CD8-positive, alpha-beta memory T cell (primary cell): ENCODE measurements at regions not wholly inside any gene's neighbourhood (a gene's known extent, or its start where the extent isn't known, plus 50 kb on each side); places are given as distances from the start of the nearest gene placed in this dataset.
"Not testable (repeated sequence)": the region's sequence is repeated elsewhere in the genome, so short reads cannot be mapped to it uniquely, and the experiment has no call there.

Source experiments
- CTCF ChIA-PET: fragments of 350-600 bp; sonication (Branson Sonifier 250); formaldehyde crosslinking; loops from one replicate; lab custom pipeline; 2021; ENCODE audit warnings: antibody characterized with exemption; lab: Charles Lee
- POLR2A ChIA-PET: fragments of 350-600 bp; sonication (Branson Sonifier 250); formaldehyde crosslinking; loops from one replicate; lab custom pipeline; 2021; ENCODE audit warnings: antibody characterized with exemption; lab: Charles Lee
- DNase-seq, 5 donors: peaks; one replicate each; pipeline versions ENCODE4 v3.0.0 to v3.0.0-alpha.2; 2020 to 2022; ENCODE audit warnings: mixed read lengths in 1 of 5
- H3K27ac ChIP-seq: one replicate; pipeline ENCODE4 v1.7.0; 2013; ENCODE audit warnings: low read depth, mild to moderate bottlenecking, low read length, moderate library complexity
- H3K27me3 ChIP-seq: 2 replicates; pipeline ENCODE4 v1.7.0; 2013; ENCODE audit warnings: low read length, mild to moderate bottlenecking; ENCODE audit not compliant: insufficient read depth, poor library complexity, severe bottlenecking
- H3K36me3 ChIP-seq: 2 replicates; pipeline ENCODE4 v1.7.0; 2013; ENCODE audit warnings: mild to moderate bottlenecking, low read length, moderate library complexity; ENCODE audit not compliant: insufficient read depth
- H3K4me1 ChIP-seq: 2 replicates; pipeline ENCODE4 v1.7.0; 2013; ENCODE audit warnings: mild to moderate bottlenecking, low read length, moderate library complexity; ENCODE audit not compliant: insufficient read depth
- H3K4me3 ChIP-seq: 2 replicates; pipeline ENCODE4 v1.7.0; 2013; ENCODE audit warnings: mild to moderate bottlenecking, low read length
- H3K9me3 ChIP-seq: 2 replicates; pipeline ENCODE4 v1.7.0; 2013; ENCODE audit warnings: mild to moderate bottlenecking, low read length
- H3K27ac Mint-ChIP-seq, 8 donors: one replicate each; pipeline ENCODE4 v1.8.0; 2020 to 2021; ENCODE audit warnings: mixed read lengths in 8 of 8, mild to moderate bottlenecking in 6 of 8, inconsistent platforms in 3 of 8, moderate library complexity in 3 of 8
- H3K27me3 Mint-ChIP-seq, 2 donors: one replicate each; pipeline ENCODE4 v1.8.0; 2020 to 2021; ENCODE audit warnings: mixed read lengths in 2 of 2, mild to moderate bottlenecking in 1 of 2, moderate library complexity in 1 of 2
- H3K36me3 Mint-ChIP-seq, 3 donors: one replicate each; pipeline ENCODE4 v1.8.0; 2020 to 2021; ENCODE audit warnings: mixed read lengths in 3 of 3, inconsistent platforms in 1 of 3, mild to moderate bottlenecking in 1 of 3
- H3K4me1 Mint-ChIP-seq, 3 donors: one replicate each; pipeline ENCODE4 v1.8.0; 2020 to 2021; ENCODE audit warnings: mixed read lengths in 3 of 3, inconsistent platforms in 1 of 3, mild to moderate bottlenecking in 1 of 3
- H3K4me3 Mint-ChIP-seq, 7 donors: one replicate each; pipeline ENCODE4 v1.8.0; 2020 to 2021; ENCODE audit warnings: mixed read lengths in 7 of 7, mild to moderate bottlenecking in 6 of 7, moderate library complexity in 4 of 7, inconsistent platforms in 2 of 7
- H3K9me3 Mint-ChIP-seq, 5 donors: one replicate each; pipeline ENCODE4 v1.8.0; 2020 to 2022; ENCODE audit warnings: mixed read lengths in 5 of 5, mild to moderate bottlenecking in 3 of 5, moderate library complexity in 2 of 5, inconsistent platforms in 1 of 5

DNA sequence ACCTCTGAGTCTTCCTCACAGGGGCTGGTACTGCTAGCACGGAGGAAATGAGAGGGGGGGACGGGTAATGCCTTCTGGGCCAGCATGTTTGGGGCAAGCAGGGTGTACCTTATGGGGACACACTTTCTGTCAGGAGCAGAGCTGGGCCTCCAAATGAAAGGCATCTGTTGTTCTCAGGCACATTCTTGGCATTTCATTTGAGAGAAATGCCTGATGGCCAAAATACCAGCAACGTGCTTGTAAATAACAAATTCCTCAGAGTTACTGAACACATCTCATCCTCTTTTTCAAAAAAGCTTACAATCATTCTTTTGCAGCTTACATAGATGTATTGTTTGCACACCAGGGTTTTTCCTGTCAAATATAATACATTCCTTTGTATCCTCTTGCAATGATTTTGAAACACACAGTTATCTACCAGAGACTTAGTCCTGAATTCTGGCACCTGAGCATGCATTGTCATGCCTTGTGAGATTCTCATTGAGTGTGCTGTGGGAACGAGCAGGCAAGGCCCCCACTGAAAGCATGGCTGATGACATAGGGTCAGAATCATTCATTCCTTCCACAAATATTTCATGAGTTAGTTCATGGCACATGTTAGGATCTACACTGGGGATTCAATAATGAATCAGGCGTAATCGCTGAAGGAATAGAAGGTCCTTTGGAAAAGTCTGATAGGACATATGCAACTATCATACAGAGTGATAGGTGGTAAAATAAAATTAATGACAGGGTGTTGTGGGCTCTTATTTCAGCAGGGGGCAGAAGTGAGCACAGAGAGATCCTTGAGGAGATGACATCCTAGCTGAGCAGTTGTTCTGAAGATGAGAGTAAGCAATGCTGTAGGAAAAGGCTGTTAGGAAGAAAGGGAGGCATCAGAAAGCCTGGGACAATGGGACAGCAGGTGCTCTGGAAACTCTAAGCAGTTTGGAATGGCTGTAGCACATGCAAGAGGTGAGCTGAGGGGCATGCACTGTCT is 260.9 kb upstream of the TUT7 start:
- no peak overlapping the region for H3K4me3 ChIP-seq
- DNase-seq: no peak
- no peaks in the 10 kb centered on the region for H3K36me3 ChIP-seq
- no peaks in the 10 kb centered on the region for H3K36me3 Mint-ChIP-seq
- no peak overlapping the region for H3K4me3 Mint-ChIP-seq
- no peaks in the 10 kb centered on the region for H3K4me1 Mint-ChIP-seq
- H3K27me3 Mint-ChIP-seq: peaks cover 7 to 25% of the 10 kb centered on the region in 2 donors
- H3K9me3 ChIP-seq: no peaks in the 10 kb centered on the region
- peaks cover 0 to 1% (median 0%) of the 10 kb centered on the region in 5 donors for H3K9me3 Mint-ChIP-seq
- H3K27ac Mint-ChIP-seq: no peak overlapping the region
- ChIA-PET CTCF (no interaction called here), POLR2A (no interaction called here)
- no peaks in the 10 kb centered on the region for H3K27me3 ChIP-seq
- H3K27ac ChIP-seq: no peak overlapping the region
- no peaks in the 10 kb centered on the region for H3K4me1 ChIP-seq

DNA sequence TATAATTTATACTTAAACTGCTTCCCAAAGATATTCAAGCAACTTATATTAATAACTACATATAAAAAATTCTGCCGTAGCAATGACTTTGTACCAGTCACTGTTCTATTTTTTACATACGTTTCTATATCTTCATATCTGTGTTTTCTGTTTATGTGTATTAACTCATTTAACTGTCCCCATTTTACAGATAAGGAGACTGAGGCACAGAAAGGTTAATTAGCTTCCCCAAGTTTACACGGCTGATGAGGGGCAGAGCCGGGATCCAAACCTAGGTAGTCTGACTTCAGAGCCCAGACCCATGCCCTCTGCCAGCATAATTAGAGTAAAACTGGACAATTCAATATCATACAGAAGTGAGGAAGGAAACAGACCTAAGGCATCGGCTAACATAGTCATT is 259.7 kb upstream of the TUT7 start:
- Mint-ChIP-seq H3K27ac (no peak overlapping the region), H3K4me1 (no peaks in the 10 kb centered on the region), H3K27me3 (peaks cover 7 to 25% of the 10 kb centered on the region in 2 donors), H3K4me3 (no peak overlapping the region), H3K9me3 (peaks cover 0 to 1% (median 0%) of the 10 kb centered on the region in 5 donors), H3K36me3 (no peaks in the 10 kb centered on the region)
- ChIA-PET POLR2A (no interaction called here), CTCF (no interaction called here)
- no peaks in the 10 kb centered on the region for H3K4me1 ChIP-seq
- no peaks in the 10 kb centered on the region for H3K27me3 ChIP-seq
- H3K36me3 ChIP-seq: no peaks in the 10 kb centered on the region
- DNase-seq: no peak
- H3K4me3 ChIP-seq: no peak overlapping the region
- no peak overlapping the region for H3K27ac ChIP-seq
- H3K9me3 ChIP-seq: no peaks in the 10 kb centered on the region

DNA sequence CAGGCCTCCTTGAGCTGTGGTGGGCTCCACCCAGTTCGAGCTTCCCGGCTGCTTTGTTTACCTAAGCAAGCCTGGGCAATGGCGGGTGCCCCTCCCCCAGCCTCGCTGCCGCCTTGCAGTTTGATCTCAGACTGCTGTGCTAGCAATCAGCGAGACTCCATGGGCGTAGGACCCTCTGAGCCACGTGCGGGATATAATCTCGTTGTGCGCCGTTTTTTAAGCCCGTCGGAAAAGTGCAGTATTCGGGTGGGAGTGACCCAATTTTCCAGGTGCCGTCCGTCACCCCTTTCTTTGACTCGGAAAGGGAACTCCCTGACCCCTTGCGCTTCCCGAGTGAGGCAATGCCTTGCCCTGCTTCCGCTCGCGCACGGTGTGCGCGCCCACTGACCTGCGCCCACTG is 257.3 kb upstream of the TUT7 start:
- H3K36me3 Mint-ChIP-seq, CTCF ChIA-PET, H3K4me1 Mint-ChIP-seq, DNase-seq, H3K9me3 Mint-ChIP-seq, H3K4me3 Mint-ChIP-seq, H3K4me1 ChIP-seq, H3K36me3 ChIP-seq, H3K27me3 ChIP-seq, H3K9me3 ChIP-seq, H3K27ac ChIP-seq, POLR2A ChIA-PET, H3K27ac Mint-ChIP-seq, H3K4me3 ChIP-seq: not testable (repeated sequence)
- peaks cover 5 to 25% of the 10 kb centered on the region in 2 donors for H3K27me3 Mint-ChIP-seq

- Histone ChIP-seq H3K4me3 (no peak overlapping the region), H3K27ac (no peak overlapping the region), H3K9me3 (no peaks in the 10 kb centered on the region), H3K4me1 (no peaks in the 10 kb centered on the region), H3K36me3 (no peaks in the 10 kb centered on the region), H3K27me3 (no peaks in the 10 kb centered on the region)
- H3K36me3 Mint-ChIP-seq: no peaks in the 10 kb centered on the region
- ChIA-PET CTCF (no interaction called here), POLR2A (no interaction called here)
- H3K4me3 Mint-ChIP-seq: no peak overlapping the region
- peaks cover 0 to 2% (median 0%) of the 10 kb centered on the region in 5 donors for H3K9me3 Mint-ChIP-seq
- H3K27me3 Mint-ChIP-seq: peaks cover 5 to 14% of the 10 kb centered on the region in 2 donors
- no peak for DNase-seq
- no peaks in the 10 kb centered on the region for H3K4me1 Mint-ChIP-seq
- H3K27ac Mint-ChIP-seq: no peak overlapping the region
Measured at GRCh38 chr9:86605303-86605702, 251.1 kb upstream of the TUT7 start.

DNA sequence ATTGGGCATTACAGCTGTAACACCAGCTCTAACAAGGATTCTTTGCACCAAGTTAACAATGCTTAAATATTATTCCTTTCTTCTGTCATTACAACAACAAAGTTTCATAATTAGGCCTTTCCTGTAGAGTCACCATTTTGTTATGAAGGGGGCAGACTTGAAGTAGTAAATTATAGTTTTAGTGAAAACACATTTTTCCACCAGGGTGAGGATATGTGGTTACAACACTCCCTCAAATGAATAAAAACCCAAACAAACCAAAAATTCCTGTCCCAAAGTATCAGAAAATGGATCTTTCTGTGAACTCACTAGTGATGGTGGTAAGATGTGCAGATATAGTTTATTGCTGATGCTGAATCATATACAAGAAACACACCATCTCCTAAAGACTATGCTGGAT is 250.5 kb upstream of the TUT7 start:
- Mint-ChIP-seq H3K36me3 (no peaks in the 10 kb centered on the region), H3K27ac (no peak overlapping the region), H3K9me3 (peaks cover 0 to 2% (median 0%) of the 10 kb centered on the region in 5 donors), H3K27me3 (peaks cover 5 to 20% of the 10 kb centered on the region in 2 donors), H3K4me3 (no peak overlapping the region), H3K4me1 (no peaks in the 10 kb centered on the region)
- no peaks in the 10 kb centered on the region for H3K36me3 ChIP-seq
- H3K27me3 ChIP-seq: no peaks in the 10 kb centered on the region
- H3K9me3 ChIP-seq: no peaks in the 10 kb centered on the region
- no peak overlapping the region for H3K4me3 ChIP-seq
- no peak overlapping the region for H3K27ac ChIP-seq
- CTCF ChIA-PET: no interaction called here
- POLR2A ChIA-PET: no interaction called here
- no peak for DNase-seq
- H3K4me1 ChIP-seq: no peaks in the 10 kb centered on the region

DNA sequence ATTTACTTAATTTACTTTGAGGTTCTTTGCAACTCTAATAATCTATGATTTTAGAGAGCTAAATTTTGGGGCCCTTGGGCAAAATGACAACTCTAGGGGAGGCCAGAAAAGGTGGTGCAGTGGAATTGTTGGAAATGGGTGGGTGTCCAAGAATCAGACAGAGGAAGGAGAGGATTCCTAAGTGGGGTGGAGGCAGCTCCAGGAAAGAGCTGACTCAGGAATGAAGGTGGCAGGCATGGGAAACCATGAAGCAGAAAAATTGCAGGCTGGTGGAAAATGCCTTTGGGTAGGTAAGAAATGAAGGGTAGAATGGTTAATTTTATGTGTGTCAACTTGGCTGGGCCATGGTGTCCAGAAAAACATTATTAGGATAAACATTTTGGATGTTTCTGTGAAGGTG is 248.5 kb upstream of the TUT7 start:
- Mint-ChIP-seq H3K27me3 (peaks cover 5 to 24% of the 10 kb centered on the region in 2 donors), H3K36me3 (no peaks in the 10 kb centered on the region), H3K9me3 (peaks cover 0 to 2% (median 0%) of the 10 kb centered on the region in 5 donors), H3K27ac (no peak overlapping the region), H3K4me3 (no peak overlapping the region), H3K4me1 (no peaks in the 10 kb centered on the region)
- ChIA-PET CTCF (no interaction called here), POLR2A (no interaction called here)
- no peak overlapping the region for H3K27ac ChIP-seq
- no peaks in the 10 kb centered on the region for H3K9me3 ChIP-seq
- H3K27me3 ChIP-seq: no peaks in the 10 kb centered on the region
- no peak for DNase-seq
- H3K4me1 ChIP-seq: no peaks in the 10 kb centered on the region
- no peak overlapping the region for H3K4me3 ChIP-seq
- no peaks in the 10 kb centered on the region for H3K36me3 ChIP-seq

GRCh38 chr9:86601697-86602096 is 247.5 kb upstream of the TUT7 start:
- ChIA-PET CTCF (no interaction called here), POLR2A (no interaction called here)
- no peaks in the 10 kb centered on the region for H3K36me3 ChIP-seq
- Mint-ChIP-seq H3K27ac (peak overlapping the region in 1 of 8 donors; percentile 22), H3K9me3 (peaks cover 0 to 2% (median 0%) of the 10 kb centered on the region in 5 donors), H3K36me3 (no peaks in the 10 kb centered on the region), H3K27me3 (peaks cover 5 to 24% of the 10 kb centered on the region in 2 donors), H3K4me1 (no peaks in the 10 kb centered on the region), H3K4me3 (no peak overlapping the region)
- no peaks in the 10 kb centered on the region for H3K4me1 ChIP-seq
- no peaks in the 10 kb centered on the region for H3K27me3 ChIP-seq
- no peak overlapping the region for H3K27ac ChIP-seq
- no peak overlapping the region for H3K4me3 ChIP-seq
- no peak for DNase-seq
- no peaks in the 10 kb centered on the region for H3K9me3 ChIP-seq

GRCh38 chr9:86600977-86601376 is 246.8 kb upstream of the TUT7 start:
- Mint-ChIP-seq H3K27ac (no peak overlapping the region), H3K27me3 (peaks cover 5 to 28% of the 10 kb centered on the region in 2 donors), H3K36me3 (no peaks in the 10 kb centered on the region), H3K9me3 (peaks cover 0 to 2% (median 0%) of the 10 kb centered on the region in 5 donors), H3K4me3 (no peak overlapping the region), H3K4me1 (no peaks in the 10 kb centered on the region)
- POLR2A ChIA-PET: no interaction called here
- no peaks in the 10 kb centered on the region for H3K27me3 ChIP-seq
- CTCF ChIA-PET: no interaction called here
- H3K9me3 ChIP-seq: no peaks in the 10 kb centered on the region
- H3K4me3 ChIP-seq: no peak overlapping the region
- DNase-seq: no peak
- no peaks in the 10 kb centered on the region for H3K4me1 ChIP-seq
- H3K36me3 ChIP-seq: no peaks in the 10 kb centered on the region
- no peak overlapping the region for H3K27ac ChIP-seq
